Epidermal melanocyte (primary cell): ENCODE measurements at regions not wholly inside any gene's neighbourhood (a gene's known extent, or its start where the extent isn't known, plus 50 kb on each side); places are given as distances from the start of the nearest gene placed in this dataset.

Experiments
- DNase-seq: peaks from one replicate; pipeline ENCODE4 v3.0.0; 2011; ENCODE audit warnings: low spot score; ENCODE audit not compliant: insufficient read length

DNA sequence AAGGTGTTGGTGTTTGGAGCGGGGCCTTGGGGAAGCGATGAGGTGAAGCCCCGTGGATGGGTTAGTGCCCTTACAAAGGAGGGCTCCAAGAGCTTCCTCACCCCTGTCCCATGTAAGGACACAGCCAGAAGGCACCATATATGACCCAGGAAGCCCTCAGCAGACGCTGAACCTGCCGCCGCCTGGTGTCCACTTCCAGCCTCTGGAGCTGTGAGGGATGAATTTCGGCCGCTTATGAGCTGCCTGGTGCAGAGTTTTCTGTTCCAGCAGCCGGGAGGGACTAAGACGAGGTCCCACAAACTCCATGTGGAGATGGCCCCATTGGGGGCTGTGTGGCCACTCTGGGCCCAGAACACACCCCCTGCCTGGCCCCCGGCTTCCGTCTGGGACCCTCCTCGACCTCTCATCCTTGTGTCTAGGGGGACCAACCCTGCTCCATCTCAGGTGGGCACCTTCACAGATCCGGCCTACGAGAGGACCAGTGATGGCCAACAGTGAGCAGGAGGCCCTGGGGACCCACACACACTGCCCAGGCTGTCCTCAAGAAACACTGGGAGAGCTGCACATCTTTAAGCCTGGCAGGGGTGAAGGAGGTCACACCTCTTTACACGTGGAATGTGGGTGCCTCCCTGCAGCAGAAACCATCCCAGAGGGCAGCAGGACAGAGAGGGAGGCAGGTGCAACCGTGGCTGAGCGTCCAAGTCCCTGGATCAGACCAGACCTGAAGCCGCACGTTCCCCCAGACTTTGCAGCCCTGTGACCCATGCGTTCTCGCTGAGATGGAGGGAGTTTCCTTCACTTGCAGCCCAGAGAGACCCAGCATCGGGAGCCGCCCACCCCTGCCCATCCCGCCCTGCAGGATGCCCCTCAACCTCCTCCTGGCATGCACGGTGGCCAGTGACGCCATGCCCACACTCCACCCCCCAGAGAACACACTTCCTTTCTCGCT, 96.1 kb downstream of the PDGFA start:
- no peak for DNase-seq

DNA sequence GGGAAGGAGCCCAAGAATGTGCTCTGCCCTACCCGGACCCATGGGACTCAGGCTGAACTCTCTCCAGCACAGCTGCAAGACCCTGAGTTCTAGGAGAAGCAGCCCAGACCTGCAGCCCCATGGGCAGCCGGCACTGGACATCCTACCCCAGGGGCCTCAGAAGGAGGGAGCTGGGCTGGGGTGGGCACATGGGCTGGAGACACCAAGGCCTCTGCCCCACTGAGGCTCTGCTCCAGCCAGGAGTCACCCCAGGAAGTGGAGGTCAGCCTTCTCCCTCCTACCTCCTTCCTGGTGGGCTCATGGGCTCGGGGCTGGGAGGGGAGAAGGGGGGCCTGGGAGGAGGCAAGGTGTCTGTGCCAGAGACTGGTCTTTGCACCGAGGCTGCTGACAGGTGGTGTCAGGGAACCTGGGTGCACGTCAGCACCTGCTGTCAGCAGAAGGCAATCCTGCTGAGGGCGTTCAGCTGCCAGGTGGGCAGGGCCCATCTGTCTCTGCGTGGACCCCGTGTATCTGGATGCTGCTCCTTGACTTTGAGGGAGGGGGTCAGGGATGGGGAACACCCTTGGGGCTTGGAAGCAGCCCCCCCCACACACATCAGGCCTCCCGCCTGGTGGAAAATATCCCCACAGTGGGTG, 95.2 kb downstream of the PDGFA start:
- no peak for DNase-seq

DNA sequence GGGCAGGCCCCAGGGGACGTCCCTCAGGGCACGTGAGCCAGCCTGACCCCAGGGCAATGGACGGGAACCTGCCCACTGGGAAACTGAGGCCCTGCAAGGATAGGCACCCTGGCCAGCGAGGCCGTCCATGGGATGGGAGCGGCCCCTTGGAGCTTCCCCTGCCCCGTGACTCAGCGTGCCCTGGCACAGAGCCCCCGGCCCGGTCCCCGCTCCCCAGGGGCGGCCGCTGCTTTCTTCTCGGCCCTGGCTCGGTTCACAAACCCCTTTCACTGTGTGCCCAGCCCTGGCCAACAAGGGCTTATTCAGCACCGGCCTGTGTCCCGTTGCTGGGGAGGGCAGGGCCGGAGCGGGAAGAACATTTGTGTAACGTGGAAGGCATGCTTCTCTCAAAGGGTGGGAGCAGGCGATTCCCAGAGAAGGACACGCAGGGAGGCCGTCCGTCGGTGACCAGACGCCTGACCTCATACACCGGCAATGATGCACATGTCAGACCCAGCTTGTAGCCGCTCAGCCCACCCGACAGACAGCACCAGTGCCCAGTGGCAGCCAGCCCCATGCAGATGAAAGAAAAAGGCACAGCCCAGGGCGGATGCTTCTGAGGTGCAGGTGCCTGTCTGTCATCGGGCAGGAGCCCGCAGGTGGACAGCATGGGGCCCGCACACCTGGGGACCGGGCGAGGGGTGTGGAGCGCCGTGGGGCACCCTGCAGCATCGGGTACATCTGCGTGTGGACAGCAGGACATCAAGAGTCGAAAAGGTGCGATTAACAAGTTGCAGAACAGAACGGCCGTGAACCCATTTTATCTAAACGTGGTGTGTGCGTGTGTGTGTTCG, 94.5 kb downstream of the PDGFA start:
- no peak for DNase-seq

DNA sequence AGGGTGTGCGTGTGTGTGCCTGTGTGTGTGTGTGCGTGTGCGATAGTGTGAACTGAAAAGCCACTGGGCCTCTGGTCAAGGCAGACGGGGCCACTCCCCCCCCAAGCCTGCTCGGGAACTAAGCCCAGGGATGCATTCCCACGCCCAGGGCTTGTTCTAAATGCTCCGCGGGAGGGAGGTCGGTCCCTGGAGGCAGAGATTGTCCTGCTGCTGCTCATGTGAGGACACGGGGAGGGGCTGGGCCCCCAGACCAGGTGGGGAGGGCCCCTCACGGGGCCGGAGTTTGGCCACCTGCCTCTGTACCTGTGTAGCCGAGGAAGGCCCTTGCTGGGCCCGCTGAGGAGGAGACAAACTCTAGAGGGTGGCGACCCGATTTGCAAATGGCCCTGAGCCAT, 93.9 kb downstream of the PDGFA start:
- DNase-seq = no peak

DNA sequence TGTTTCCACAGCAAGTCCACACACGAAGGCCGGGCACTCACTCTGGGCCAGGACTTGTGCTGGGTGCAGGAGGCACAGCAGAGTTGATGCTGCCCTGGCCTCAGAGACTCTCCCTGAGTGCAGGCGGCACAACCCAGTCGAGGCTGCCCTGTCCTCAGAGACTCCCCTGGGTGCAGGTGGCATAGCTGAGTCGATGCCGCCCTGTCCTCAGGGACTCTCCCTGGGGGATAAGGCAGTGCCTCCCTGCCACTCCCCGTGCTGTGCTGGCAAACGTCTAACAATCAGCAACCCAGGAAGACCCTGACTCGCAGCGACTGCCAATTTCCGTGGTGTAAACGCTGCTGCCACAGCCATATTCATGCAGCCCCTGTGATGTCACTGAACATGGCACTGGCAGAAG, 93.1 kb downstream of the PDGFA start:
- no peak for DNase-seq

DNA sequence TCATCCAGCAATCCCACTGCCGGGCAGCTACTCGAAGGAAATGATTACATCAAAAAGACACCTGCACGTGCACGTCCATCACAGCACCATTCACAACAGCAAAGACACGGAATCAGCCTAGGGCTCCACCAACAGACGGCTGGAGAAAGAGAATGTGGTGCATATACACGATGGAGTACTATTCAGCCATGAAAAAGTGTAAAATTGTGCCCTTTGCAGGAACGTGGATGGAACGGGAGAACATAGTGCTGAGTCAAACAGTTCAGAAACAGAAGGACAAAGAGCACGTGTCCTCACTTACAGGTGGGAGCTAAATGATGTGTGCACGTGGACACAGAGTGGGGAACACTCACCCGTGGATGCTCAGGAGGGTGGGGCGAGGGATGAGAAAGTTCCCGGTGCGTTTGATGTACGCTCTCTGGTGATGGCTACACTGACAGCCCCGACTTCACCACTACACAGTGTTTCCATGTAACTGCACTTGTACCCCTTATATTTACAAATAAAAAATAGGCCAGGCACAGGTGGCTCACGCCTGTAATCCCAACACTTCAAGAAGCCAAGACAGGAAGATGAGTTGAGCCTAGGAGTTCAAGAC, 92.0 kb downstream of the PDGFA start:
- no peak for DNase-seq

DNA sequence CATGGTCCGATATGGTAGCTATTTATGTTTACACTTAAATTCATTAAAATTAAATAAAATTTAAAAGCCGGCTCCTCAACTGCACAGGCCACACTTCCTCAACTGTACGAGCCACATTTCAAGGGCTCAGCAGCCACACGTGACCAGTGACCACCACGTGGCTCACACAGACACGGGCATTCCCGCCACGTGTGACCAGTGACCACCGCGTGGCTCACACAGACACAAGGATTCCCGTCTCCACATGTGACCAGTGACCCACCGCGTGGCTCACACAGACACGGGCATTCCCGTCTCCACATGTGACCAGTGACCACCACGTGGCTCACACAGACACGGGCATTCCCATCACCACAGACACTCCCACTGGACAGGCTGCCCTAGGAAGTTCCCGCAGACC, 91.3 kb downstream of the PDGFA start:
- no peak for DNase-seq

DNA sequence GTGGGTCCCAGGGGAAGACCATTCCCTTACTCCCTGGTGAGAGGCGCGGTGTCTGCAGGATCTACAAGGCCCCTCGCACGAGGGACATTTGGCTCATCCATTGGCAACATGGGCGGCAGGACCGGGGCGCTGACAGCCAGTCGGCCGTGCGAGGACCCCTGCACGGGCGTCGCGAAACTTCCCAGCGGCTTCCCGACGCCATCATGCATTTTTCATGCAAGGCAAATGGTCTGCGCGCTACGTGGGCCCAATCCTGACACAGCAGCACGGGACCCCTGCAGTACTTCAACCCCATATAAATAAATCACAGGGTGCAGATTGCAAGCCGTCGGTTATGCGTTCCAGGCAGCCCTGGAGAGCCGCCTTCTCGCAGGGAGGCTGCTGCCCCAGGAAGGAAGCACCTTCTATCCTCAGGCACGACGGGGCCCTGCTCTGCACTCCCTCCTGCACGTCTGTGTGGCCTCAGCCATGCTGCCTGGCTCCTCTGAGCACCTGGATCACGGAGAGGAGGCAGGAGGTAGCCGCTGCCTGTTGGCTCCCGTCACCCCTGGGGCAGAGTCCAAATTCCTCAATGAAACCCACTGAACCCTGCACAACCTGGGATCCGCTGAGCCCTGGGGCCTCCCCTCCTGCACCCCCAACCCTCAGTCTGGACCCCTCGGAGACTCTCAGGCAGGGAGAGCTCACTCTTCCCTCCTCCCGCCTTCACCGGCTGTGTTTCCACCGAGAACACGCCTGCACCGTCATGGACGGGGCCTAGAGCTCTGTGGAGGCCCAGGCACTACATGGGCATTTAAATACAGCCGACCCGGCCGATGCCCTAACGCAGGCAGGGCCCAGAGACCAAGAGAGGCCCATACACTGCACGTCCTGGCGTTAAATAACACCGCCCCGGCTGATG, 90.5 kb downstream of the PDGFA start:
- no peak for DNase-seq

DNA sequence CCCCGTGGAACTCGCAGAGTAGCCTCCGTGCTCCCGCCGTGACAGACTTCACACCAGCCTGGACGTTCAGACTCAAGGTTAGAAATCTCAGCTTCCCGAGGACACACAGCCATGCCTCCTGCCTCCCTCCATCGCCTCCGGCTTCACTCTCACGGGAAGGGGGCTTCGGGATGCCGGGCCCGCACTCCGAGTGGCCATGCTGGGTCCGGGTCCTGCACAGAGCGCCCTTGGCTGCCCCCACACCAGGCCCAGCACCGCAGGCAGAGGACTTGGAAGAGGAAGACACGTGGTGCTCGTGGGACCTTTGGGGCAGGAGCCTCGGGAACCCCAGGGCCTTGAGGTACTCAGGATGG, 89.8 kb downstream of the PDGFA start:
- no peak for DNase-seq

DNA sequence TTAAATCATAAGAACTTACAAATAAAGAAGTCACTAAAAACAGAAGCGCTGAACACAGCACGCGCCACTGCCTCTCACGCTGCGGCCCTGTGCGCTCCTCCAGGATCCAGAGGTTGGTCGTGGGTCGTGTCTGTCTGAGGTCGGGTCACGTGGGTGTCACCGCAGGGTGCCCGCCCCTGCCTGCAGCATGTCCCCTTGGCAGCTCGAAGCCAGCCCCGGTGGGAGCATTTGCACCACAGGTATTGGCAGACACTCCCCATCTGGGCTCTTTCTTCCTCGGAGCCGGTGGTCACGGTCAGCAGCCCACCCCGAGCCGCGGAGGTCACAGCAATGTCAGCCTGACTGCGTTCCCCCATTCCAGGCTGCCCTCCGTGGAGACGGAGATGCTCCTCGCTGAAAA, 88.6 kb downstream of the PDGFA start:
- no peak for DNase-seq

DNA sequence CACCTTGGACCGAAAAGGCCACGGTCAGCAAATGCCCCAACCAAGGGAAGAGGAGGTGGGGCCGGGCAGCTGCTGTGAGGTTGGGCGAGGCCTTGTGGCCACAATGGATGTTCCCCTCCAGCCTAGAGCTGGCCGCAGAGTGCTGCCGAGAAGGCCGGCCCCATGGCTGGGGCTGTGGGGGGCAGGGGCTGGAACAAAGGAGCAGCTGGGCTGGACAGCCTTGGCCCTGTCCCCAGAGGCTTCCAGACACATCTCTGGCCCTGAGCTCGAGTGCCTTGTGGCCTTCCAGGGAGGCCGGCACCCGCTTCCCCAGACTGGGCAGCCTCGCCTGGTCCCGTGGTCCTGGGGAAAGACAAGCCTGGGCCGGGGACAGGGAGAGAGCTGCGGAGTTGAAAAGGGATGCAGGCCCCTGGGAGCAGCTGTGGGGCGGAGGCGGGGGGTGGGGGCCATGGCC, 88.0 kb downstream of the PDGFA start:
- no peak for DNase-seq

DNA sequence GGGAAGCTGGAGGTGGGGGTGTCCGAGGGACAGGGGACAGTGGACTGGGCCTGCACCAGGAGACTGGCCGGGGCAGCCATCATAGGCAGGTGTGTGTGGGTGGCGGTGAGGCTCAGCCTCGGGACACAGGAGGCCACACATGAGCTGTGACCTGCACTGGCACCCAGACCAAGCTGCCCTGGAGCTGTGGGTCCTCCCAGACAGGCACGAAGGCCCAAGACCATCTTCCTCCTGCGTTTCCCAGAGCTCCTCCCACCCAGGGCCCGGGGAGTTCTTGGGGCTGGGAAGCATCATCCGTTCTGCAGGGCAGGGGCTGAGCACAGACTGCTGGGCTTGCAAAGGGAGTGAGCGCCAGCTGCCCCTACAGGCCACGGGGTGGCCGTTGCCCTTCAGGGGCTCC, 87.4 kb downstream of the PDGFA start:
- no peak for DNase-seq

DNA sequence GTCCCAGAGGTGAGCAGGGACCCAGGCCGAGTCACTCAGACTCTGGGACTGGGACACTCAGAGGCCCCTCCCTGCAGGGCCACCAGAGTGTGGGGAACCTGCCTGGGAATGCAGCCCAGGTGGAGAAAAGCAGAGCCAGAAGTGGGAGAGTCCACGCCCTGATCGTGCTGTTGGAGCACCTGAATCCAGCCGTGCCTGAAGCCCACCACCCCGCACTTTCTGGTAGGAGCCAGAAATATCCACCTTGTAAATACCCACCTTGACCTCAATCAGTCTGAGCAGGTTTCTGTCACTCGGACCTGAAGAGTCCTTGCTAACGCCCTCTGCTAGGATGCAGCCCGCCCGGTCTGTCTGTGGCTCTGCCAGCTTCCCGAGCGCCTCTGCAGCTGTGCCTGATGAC, 86.7 kb downstream of the PDGFA start:
- DNase-seq = no peak

DNA sequence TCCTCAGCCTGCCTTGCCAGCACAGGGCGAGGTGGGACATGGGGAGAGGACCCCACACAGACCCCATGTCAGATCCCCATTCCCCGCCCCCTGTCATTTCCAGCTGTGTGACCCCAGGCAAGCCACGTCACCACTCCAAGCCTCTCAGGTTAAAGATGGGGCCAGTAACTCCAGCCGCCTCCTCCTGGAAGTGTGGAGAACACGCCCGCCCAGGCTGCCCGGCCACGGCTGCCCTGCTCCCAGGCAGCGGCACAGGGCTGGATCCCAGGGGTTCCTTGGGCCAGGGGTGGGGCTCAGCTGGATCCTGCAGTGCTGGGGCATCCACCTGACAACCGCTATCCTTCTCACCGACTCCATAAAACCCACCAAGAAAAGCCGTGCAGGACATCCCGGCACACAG, 86.1 kb downstream of the PDGFA start:
- DNase-seq = no peak

DNA sequence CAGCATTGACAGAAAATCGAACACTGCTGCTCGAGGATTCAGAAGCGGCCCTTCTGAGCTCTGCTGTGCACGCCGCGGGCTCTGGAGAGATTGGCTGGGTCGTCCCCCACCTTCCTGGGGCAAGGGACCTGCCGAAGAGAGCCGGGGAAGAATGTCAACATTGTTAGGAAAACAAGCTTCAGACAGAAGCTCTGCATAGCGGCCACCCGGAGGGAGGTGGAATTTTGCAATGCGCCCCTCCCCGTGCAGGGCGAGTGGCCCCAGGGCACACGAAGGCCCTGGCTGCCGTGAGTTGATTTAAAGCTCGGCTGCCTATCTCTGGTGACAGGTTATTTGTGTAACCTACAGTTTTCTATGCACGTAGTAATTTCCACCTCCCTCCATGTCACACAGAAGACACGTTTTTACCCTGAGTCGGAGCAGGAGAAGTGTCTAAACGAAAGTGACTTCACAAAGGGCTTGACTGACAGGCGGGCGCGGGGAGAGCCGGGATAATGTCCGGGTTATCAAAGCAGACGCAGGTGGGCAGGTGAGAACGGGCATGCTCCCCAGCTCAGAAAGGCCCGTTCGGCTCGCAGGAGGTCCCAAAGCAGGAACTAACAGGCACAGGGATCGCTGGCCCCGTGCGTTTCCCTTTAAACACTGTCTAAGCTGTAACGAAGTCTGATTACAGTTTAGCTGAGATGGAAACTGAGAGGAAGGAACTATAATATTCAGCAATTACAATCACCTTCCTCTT, 84.6 kb downstream of the PDGFA start:
- DNase-seq = no peak

DNA sequence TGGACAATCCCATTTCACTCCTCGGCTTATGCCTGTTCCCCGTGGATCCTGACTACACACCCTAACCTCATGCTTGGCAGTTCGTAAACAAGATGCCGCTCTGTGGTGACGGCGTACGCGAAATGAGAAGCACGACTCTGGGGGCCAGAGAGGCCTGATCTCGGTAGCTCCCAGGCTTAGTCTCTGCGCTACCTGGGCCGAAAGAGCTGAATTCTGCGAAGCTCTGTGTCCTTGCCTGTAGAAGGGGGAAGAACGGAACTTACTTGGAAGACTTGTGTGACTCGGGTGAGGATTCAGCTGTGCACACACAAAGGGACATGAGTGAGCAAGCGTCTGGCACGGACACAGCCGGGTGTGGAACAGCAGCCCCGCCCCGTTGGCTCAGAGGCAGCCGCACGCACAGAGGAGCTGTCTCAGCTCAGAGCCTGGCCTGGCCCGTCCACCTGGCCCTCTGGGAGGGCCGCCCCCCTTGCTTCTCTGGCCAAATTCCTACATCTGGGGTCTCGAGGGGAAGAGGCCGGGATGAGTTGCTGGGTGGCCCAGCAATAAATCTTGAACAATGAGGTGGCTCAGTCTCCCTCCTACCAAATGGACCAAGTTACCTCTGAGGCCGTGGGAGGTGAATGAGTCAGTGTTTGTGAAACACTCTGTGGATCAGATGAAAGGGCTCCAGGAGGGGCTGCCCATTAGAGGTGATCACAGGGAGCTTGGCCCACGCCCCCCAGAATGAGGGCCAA, 83.8 kb downstream of the PDGFA start:
- no peak for DNase-seq

DNA sequence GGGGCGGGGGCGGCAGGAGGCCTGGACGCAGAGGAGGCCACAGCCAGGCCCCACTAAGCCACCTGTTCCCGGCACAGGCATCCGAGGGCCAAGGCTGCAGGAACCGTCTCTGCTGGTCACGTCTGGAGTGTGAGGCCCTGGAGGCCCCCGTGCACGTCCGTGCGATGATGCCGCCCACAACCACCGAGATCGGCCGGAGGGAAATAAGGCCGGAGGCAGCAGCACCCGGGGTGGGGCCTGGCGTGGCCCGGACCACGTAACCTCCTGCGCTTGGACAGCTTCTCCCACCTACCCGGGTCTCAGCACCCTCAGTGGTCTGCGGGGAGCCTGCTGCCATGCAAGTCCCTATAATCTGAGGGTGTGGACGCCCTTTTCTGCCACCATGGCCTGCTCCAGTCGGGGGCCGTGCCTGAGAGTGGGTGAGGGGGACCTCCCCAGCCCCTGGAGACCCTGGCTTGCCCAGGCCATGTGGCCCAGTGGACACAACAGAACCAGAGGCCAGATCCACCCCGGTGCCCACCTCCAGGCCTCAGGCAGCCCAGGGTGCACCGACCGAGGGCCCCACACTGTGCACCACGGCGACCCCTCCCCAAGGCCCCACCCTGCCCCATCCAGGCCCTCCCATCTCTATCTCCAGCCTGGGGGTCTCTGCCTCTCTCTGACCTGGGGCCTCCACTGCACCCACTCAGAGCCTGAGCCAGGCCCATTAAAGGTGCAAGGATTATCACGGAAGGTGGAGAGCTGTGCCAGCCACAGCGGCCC, 83.1 kb downstream of the PDGFA start:
- DNase-seq = no peak
